Calu3 (cell line): ENCODE measurements at regions not wholly inside any gene's neighbourhood (a gene's known extent, or its start where the extent isn't known, plus 50 kb on each side); places are given as distances from the start of the nearest gene placed in this dataset.

Experiments
- BruUV-seq: library from RNA; stranded (reverse); fragments of 400-500 nt; replicated peaks from 2 replicates; lab custom pipeline; 2021; lab: Mats Ljungman, UMichigan
- CTCF ChIA-PET: fragments of 300-600 bp; sonication (Branson Sonifier 250); formaldehyde crosslinking; loops from one replicate; lab custom pipeline; 2022; ENCODE audit warnings: antibody characterized with exemption; lab: Charles Lee
- DNase-seq: peaks from one replicate; pipeline ENCODE4 v3.0.0; 2022
- H3K27ac Mint-ChIP-seq: one replicate; pipeline ENCODE4 v1.8.0; 2022; ENCODE audit warnings: mixed read lengths; ENCODE audit not compliant: unreplicated experiment
- H3K27me3 Mint-ChIP-seq: one replicate; pipeline ENCODE4 v1.8.0; 2022; ENCODE audit warnings: mixed read lengths; ENCODE audit not compliant: unreplicated experiment
- H3K36me3 Mint-ChIP-seq: one replicate; pipeline ENCODE4 v1.8.0; 2022; ENCODE audit warnings: mild to moderate bottlenecking, moderate library complexity, mixed read lengths; ENCODE audit not compliant: insufficient read depth, unreplicated experiment
- H3K4me1 Mint-ChIP-seq: one replicate; pipeline ENCODE4 v1.8.0; 2022; ENCODE audit warnings: mild to moderate bottlenecking, low read depth, mixed read lengths; ENCODE audit not compliant: unreplicated experiment
- H3K4me3 Mint-ChIP-seq: one replicate; pipeline ENCODE4 v1.8.0; 2022; ENCODE audit warnings: mild to moderate bottlenecking, low read depth, moderate library complexity, mixed read lengths; ENCODE audit not compliant: unreplicated experiment
- H3K9me3 Mint-ChIP-seq: one replicate; pipeline ENCODE4 v1.8.0; 2022; ENCODE audit warnings: low read depth, mixed read lengths; ENCODE audit not compliant: unreplicated experiment
- CTCF ChIP-seq: fragments of 200-600 bp; IDR thresholded peaks from one replicate; pipeline ENCODE4 v1.8.0; 2022; ENCODE audit warnings: antibody characterized with exemption; ENCODE audit not compliant: unreplicated experiment
- intact Hi-C: fragments of 100-400 bp; cut with micrococcal nuclease; formaldehyde crosslinking; loops from one replicate; pipeline ENCODE4 v1.10.0; 2022; ENCODE audit not compliant: unreplicated experiment

- intact Hi-C loops = no loop called here
- no peak overlapping the region for H3K4me3 Mint-ChIP-seq
- DNase-seq = no peak
- no peak for TF ChIP-seq CTCF
- CTCF ChIA-PET = no interaction called here
- H3K27ac Mint-ChIP-seq = no peak overlapping the region
- H3K27me3 Mint-ChIP-seq = no peaks in the 10 kb centered on the region
- no peaks in the 10 kb centered on the region for H3K4me1 Mint-ChIP-seq
- no TSS peak for BruUV-seq
- H3K9me3 Mint-ChIP-seq = peaks cover 13% of the 10 kb centered on the region
- no peaks in the 10 kb centered on the region for H3K36me3 Mint-ChIP-seq
Measured at GRCh38 chr7:145211211-145211610, 375.4 kb upstream of the TPK1 start.

GRCh38 chr7:145193951-145194350 lies 358.1 kb upstream of the TPK1 start:
- no peak for TF ChIP-seq CTCF
- H3K36me3 Mint-ChIP-seq = no peaks in the 10 kb centered on the region
- no peak for DNase-seq
- intact Hi-C loops = no loop called here
- H3K27me3 Mint-ChIP-seq = no peaks in the 10 kb centered on the region
- H3K27ac Mint-ChIP-seq = no peak overlapping the region
- no peak overlapping the region for H3K4me3 Mint-ChIP-seq
- CTCF ChIA-PET = no interaction called here
- peaks cover 9% of the 10 kb centered on the region for H3K9me3 Mint-ChIP-seq
- BruUV-seq = no TSS peak
- H3K4me1 Mint-ChIP-seq = no peaks in the 10 kb centered on the region

- H3K9me3 Mint-ChIP-seq = peaks cover 10% of the 10 kb centered on the region
- TF ChIP-seq CTCF = no peak
- intact Hi-C loops = no loop called here
- H3K36me3 Mint-ChIP-seq = no peaks in the 10 kb centered on the region
- H3K27ac Mint-ChIP-seq = no peak overlapping the region
- no TSS peak for BruUV-seq
- no peaks in the 10 kb centered on the region for H3K4me1 Mint-ChIP-seq
- H3K4me3 Mint-ChIP-seq = no peak overlapping the region
- CTCF ChIA-PET = no interaction called here
- H3K27me3 Mint-ChIP-seq = no peaks in the 10 kb centered on the region
- DNase-seq = no peak
Measured at GRCh38 chr7:145184956-145185355, 349.1 kb upstream of the TPK1 start.

GRCh38 chr7:145183069-145183468 lies 347.2 kb upstream of the TPK1 start:
- TF ChIP-seq CTCF = no peak
- Mint-ChIP-seq H3K4me3 (no peak overlapping the region), H3K4me1 (no peaks in the 10 kb centered on the region), H3K27ac (no peak overlapping the region), H3K9me3 (peaks cover 17% of the 10 kb centered on the region), H3K27me3 (no peaks in the 10 kb centered on the region), H3K36me3 (no peaks in the 10 kb centered on the region)
- intact Hi-C loops = no loop called here
- DNase-seq = no peak
- CTCF ChIA-PET = no interaction called here
- no TSS peak for BruUV-seq
